Subcutaneous abdominal adipose tissue (tissue), 5 donors: ENCODE measurements at regions not wholly inside any gene's neighbourhood (a gene's known extent, or its start where the extent isn't known, plus 50 kb on each side); places are given as distances from the start of the nearest gene placed in this dataset.

Experiments
- H3K27ac ChIP-seq: one replicate; pipeline ENCODE4 v1.7.0; 2013; ENCODE audit warnings: low read depth, mild to moderate bottlenecking, inconsistent platforms, low read length, moderate library complexity
- H3K27me3 ChIP-seq, 5 donors: one replicate each; pipeline ENCODE4 v1.7.0; 2013; ENCODE audit warnings: low read length in 5 of 5, inconsistent platforms in 1 of 5; ENCODE audit not compliant: control insufficient read depth in 5 of 5, insufficient read depth in 4 of 5
- H3K36me3 ChIP-seq, 5 donors: one replicate each; pipeline ENCODE4 v1.7.0; 2013; ENCODE audit warnings: low read length in 5 of 5; ENCODE audit not compliant: control insufficient read depth in 5 of 5, insufficient read depth in 5 of 5
- H3K4me1 ChIP-seq, 5 donors: one replicate each; pipeline ENCODE4 v1.7.0; 2013; ENCODE audit warnings: low read length in 5 of 5, mild to moderate bottlenecking in 3 of 5, moderate library complexity in 1 of 5; ENCODE audit not compliant: control insufficient read depth in 5 of 5, insufficient read depth in 5 of 5
- H3K4me3 ChIP-seq, 5 donors: one replicate each; pipeline ENCODE4 v1.7.0; 2013; ENCODE audit warnings: low read length in 5 of 5, low read depth in 1 of 5
- H3K9ac ChIP-seq, 5 donors: one replicate each; pipeline ENCODE4 v1.7.0; 2013; ENCODE audit warnings: low read length in 5 of 5, mild to moderate bottlenecking in 4 of 5, moderate library complexity in 3 of 5
- H3K9me3 ChIP-seq, 5 donors: one replicate each; pipeline ENCODE4 v1.7.0; 2013; ENCODE audit warnings: low read length in 5 of 5; ENCODE audit not compliant: control insufficient read depth in 5 of 5
- donor health status: healthy.
- donor health status: healthy.
- donor health status: healthy.
- donor health status: healthy.
- donor health status: healthy.

- H3K4me1 ChIP-seq: no peaks in the 10 kb centered on the region
- H3K27me3 ChIP-seq: no peaks in the 10 kb centered on the region
- no peaks in the 10 kb centered on the region for H3K36me3 ChIP-seq
- no peaks in the 10 kb centered on the region for H3K9me3 ChIP-seq
- no peak overlapping the region for H3K27ac ChIP-seq
- no peak overlapping the region for H3K9ac ChIP-seq
- no peak overlapping the region for H3K4me3 ChIP-seq
These were observed 368.6 kb downstream of the GRB14 start for GRCh38 chr2:164252568-164253287.

- no peak overlapping the region for H3K4me3 ChIP-seq
- H3K27me3 ChIP-seq: no peaks in the 10 kb centered on the region
These were observed 378.0 kb downstream of the GRB14 start for GRCh38 chr2:164243315-164243714.

GRCh38 chr2:164242409-164242808, 378.9 kb downstream of the GRB14 start:
- Histone ChIP-seq H3K36me3 (no peaks in the 10 kb centered on the region), H3K9ac (no peak overlapping the region), H3K27me3 (no peaks in the 10 kb centered on the region), H3K4me1 (no peaks in the 10 kb centered on the region), H3K4me3 (no peak overlapping the region), H3K9me3 (no peaks in the 10 kb centered on the region), H3K27ac (no peak overlapping the region)

More at GRCh38 chr2:164243315-164243714, 378.0 kb downstream of the GRB14 start:
- Histone ChIP-seq H3K36me3 (no peaks in the 10 kb centered on the region), H3K9ac (no peak overlapping the region), H3K4me1 (no peaks in the 10 kb centered on the region), H3K27ac (no peak overlapping the region), H3K9me3 (no peaks in the 10 kb centered on the region)

DNA sequence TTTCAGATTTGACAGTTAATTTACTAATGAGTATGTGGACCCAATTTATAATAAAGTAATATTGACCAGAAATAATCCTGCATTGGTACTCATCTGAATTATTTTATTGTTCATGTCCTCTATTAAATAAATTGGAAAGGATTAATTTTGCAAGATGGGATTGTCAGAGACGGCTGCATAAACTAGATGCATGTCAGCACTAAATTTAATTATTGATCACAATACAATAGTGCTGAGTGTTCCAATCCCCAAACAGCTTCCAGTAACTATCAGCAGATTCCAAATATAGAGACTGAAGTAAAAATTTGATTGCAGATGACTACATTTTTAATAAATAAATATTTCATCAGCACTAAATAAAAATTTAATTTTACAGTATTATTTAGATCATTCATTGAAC, 387.2 kb downstream of the GRB14 start:
- Histone ChIP-seq H3K27ac (no peak overlapping the region), H3K9ac (no peak overlapping the region), H3K36me3 (no peaks in the 10 kb centered on the region), H3K4me1 (no peaks in the 10 kb centered on the region), H3K9me3 (no peaks in the 10 kb centered on the region), H3K27me3 (no peaks in the 10 kb centered on the region), H3K4me3 (no peak overlapping the region)

- Histone ChIP-seq H3K27me3 (no peaks in the 10 kb centered on the region), H3K4me1 (no peaks in the 10 kb centered on the region), H3K9me3 (no peaks in the 10 kb centered on the region), H3K27ac (no peak overlapping the region), H3K4me3 (no peak overlapping the region), H3K9ac (no peak overlapping the region), H3K36me3 (no peaks in the 10 kb centered on the region)
These were observed 397.3 kb downstream of the GRB14 start for GRCh38 chr2:164224007-164224406.

DNA sequence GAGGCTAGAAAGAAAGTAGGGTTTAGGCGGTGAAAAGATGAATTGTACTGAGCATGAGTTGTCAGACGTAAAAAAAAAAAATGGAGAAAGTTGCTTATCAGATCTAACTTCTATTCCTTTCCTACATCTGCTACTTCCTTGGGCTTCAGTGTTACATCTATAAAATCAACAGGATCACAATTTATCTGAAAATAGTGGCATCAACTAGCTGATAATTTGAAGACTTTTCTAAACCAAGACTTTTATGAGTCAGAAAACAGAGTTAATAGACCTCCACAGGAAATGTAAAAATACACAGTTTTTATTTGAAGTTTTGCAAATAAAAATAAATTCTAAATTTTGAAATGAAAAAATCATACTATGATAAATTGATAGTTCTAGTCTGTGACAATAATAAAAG, 399.8 kb downstream of the GRB14 start:
- Histone ChIP-seq H3K36me3 (no peaks in the 10 kb centered on the region), H3K27me3 (no peaks in the 10 kb centered on the region), H3K9me3 (no peaks in the 10 kb centered on the region), H3K4me1 (no peaks in the 10 kb centered on the region), H3K27ac (no peak overlapping the region), H3K4me3 (no peak overlapping the region), H3K9ac (no peak overlapping the region)

DNA sequence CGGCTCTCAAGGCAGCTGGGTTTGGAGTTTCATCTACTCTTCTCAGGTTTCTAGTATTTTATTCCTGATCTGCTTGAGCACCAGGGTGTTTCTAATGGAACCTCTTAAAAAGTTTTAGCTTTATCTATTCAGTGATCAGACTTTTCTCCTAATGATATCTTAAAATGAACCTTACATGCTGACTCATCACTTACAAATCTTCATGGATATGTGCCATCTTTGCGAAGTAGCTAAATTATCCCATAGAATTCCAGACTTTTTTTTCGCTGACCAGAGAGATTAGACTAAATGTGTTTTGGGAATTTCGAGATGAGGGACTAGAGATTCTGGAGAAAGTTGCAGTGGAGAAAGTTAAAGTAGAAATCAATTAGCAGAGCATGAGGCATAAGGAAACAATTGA, 401.0 kb downstream of the GRB14 start:
- Histone ChIP-seq H3K27ac (no peak overlapping the region), H3K36me3 (no peaks in the 10 kb centered on the region), H3K4me3 (no peak overlapping the region), H3K27me3 (no peaks in the 10 kb centered on the region), H3K9ac (no peak overlapping the region), H3K9me3 (no peaks in the 10 kb centered on the region), H3K4me1 (no peaks in the 10 kb centered on the region)

GRCh38 chr2:164213916-164214315, 407.4 kb downstream of the GRB14 start:
- H3K9me3 ChIP-seq: no peaks in the 10 kb centered on the region
- H3K27ac ChIP-seq: no peak overlapping the region
- no peak overlapping the region for H3K9ac ChIP-seq
- no peak overlapping the region for H3K4me3 ChIP-seq
- no peaks in the 10 kb centered on the region for H3K36me3 ChIP-seq
- H3K27me3 ChIP-seq: no peaks in the 10 kb centered on the region
- peaks cover 0 to 7% (median 0%) of the 10 kb centered on the region in 5 donors for H3K4me1 ChIP-seq

DNA sequence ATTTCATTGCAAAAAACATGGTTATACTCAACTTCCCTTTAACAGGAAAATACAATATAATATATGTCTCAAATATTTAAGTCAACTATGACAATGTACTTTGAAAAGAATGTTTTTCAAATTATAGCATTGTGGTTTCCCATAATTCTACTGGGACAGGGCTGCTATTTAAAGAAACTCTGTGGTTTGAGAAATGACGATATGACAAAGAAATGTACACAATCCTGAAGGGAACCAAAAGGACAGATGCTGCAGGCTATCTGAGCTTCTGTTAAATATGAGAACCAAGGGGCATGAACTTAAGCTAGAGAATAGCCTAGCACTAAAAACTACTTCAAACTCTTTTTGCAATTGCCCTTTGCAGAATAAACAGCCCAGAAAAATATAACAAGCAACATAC, 415.9 kb downstream of the GRB14 start:
- Histone ChIP-seq H3K27me3 (no peaks in the 10 kb centered on the region), H3K27ac (no peak overlapping the region), H3K36me3 (no peaks in the 10 kb centered on the region), H3K4me3 (no peak overlapping the region), H3K9ac (no peak overlapping the region), H3K4me1 (no peaks in the 10 kb centered on the region), H3K9me3 (no peaks in the 10 kb centered on the region)

GRCh38 chr2:164203131-164203530, 418.2 kb downstream of the GRB14 start:
- Histone ChIP-seq H3K9ac (no peak overlapping the region), H3K9me3 (no peaks in the 10 kb centered on the region), H3K4me3 (no peak overlapping the region), H3K4me1 (no peaks in the 10 kb centered on the region), H3K36me3 (no peaks in the 10 kb centered on the region), H3K27ac (no peak overlapping the region), H3K27me3 (no peaks in the 10 kb centered on the region)
